ENCODE measurements at regions not wholly inside any gene's neighbourhood (a gene's known extent, or its start where the extent isn't known, plus 50 kb on each side); places are given as distances from the start of the nearest gene placed in this dataset.

GRCh38 chr3:69688400-69688799 is 50.9 kb upstream of the MITF start:
- no peak overlapping the region for H4K8ac ChIP-seq (ENCODE audit: low read length)
- WGBS, result no CpG with 5 or more reads among the region's 1 CpG
- DNase-seq, result no peak

GRCh38 chr3:69687641-69688040 is 51.6 kb upstream of the MITF start:
- no peaks in the 10 kb centered on the region for H3K36me3 ChIP-seq (ENCODE audit: control insufficient read depth in 1 of 2, insufficient read depth in 2 of 2, low read depth in 1 of 2, low read length in 2 of 2)
- H2BK15ac ChIP-seq (ENCODE audit: low read depth, poor library complexity, severe bottlenecking), result no peak overlapping the region
- no peak overlapping the region for H2BK12ac ChIP-seq (ENCODE audit: low read length in 2 of 2)
- WGBS, result 94% methylated on average over 5 of the region's 5 CpGs
- no peak overlapping the region for H2BK5ac ChIP-seq (ENCODE audit: low read depth, low read length, poor library complexity, severe bottlenecking)
- no peak overlapping the region for H3K18ac ChIP-seq (ENCODE audit: low read depth in 1 of 2, low read length in 2 of 2)
- H3K4ac ChIP-seq (ENCODE audit: low read depth in 1 of 2, low read length in 2 of 2), result no peak overlapping the region
- no peak overlapping the region for H4K91ac ChIP-seq (ENCODE audit: low read length)
- no peak overlapping the region for H2BK120ac ChIP-seq (ENCODE audit: low read depth, low read length)
- H4K8ac ChIP-seq (ENCODE audit: low read length), result no peak overlapping the region
- no peaks in the 10 kb centered on the region for H3K9me3 ChIP-seq (ENCODE audit: control insufficient read depth, low read length)
- H3K14ac ChIP-seq (ENCODE audit: low read length in 2 of 2), result peak overlapping the region in 1 of 2 experiments; percentile 53
- no peaks in the 10 kb centered on the region for H3K79me1 ChIP-seq (replicated peaks; ENCODE audit: low read length, poor library complexity, severe bottlenecking)
- peak overlapping the region; percentile 53 for H2AK5ac ChIP-seq (ENCODE audit: low read length, severe bottlenecking)
- H3K4me3 ChIP-seq (ENCODE audit: insufficient read depth in 1 of 2, low read depth in 1 of 2, low read length in 2 of 2), result no peak overlapping the region
- H3K27ac ChIP-seq (ENCODE audit: low read length, poor library complexity, severe bottlenecking), result no peak overlapping the region
- no peak overlapping the region for H3K4me2 ChIP-seq (ENCODE audit: low read length, poor library complexity, severe bottlenecking)
- H3K4me1 ChIP-seq (ENCODE audit: control insufficient read depth, insufficient read depth, low read depth, low read length), result peaks cover 5% of the 10 kb centered on the region
- peak overlapping the region; percentile 78 for H3K9ac ChIP-seq (ENCODE audit: low read length)
- no peak overlapping the region for H3K23ac ChIP-seq (ENCODE audit: low read length in 2 of 2)
- DNase-seq, result no peak
- H3K27me3 ChIP-seq (ENCODE audit: control insufficient read depth in 1 of 2, insufficient read depth in 1 of 2, low read length in 2 of 2), result no peaks in the 10 kb centered on the region
- no peak overlapping the region for H2AFZ ChIP-seq (ENCODE audit: low read depth, low read length)

More at GRCh38 chr3:69688400-69688799, 50.9 kb upstream of the MITF start:
- no peak overlapping the region for H3K4me2 ChIP-seq (ENCODE audit: low read length, poor library complexity, severe bottlenecking)
- H2AK5ac ChIP-seq (ENCODE audit: low read length, severe bottlenecking), result peak overlapping the region; percentile 62
- H3K79me1 ChIP-seq (replicated peaks; ENCODE audit: low read length, poor library complexity, severe bottlenecking), result no peaks in the 10 kb centered on the region
- H2BK120ac ChIP-seq (ENCODE audit: low read depth, low read length), result no peak overlapping the region
- H2BK5ac ChIP-seq (ENCODE audit: low read depth, low read length, poor library complexity, severe bottlenecking), result no peak overlapping the region
- H2BK15ac ChIP-seq (ENCODE audit: low read depth, poor library complexity, severe bottlenecking), result no peak overlapping the region
- no peak overlapping the region for H3K27ac ChIP-seq (ENCODE audit: low read length, poor library complexity, severe bottlenecking)
- H3K36me3 ChIP-seq (ENCODE audit: control insufficient read depth in 1 of 2, insufficient read depth in 2 of 2, low read depth in 1 of 2, low read length in 2 of 2), result no peaks in the 10 kb centered on the region
- H3K14ac ChIP-seq (ENCODE audit: low read length in 2 of 2), result no peak overlapping the region
- H2BK12ac ChIP-seq (ENCODE audit: low read length in 2 of 2), result no peak overlapping the region
- no peaks in the 10 kb centered on the region for H3K27me3 ChIP-seq (ENCODE audit: control insufficient read depth in 1 of 2, insufficient read depth in 1 of 2, low read length in 2 of 2)
- no peaks in the 10 kb centered on the region for H3K9me3 ChIP-seq (ENCODE audit: control insufficient read depth, low read length)
- H2AFZ ChIP-seq (ENCODE audit: low read depth, low read length), result no peak overlapping the region
- no peak overlapping the region for H3K9ac ChIP-seq (ENCODE audit: low read length)
- no peak overlapping the region for H3K23ac ChIP-seq (ENCODE audit: low read length in 2 of 2)
- no peak overlapping the region for H3K18ac ChIP-seq (ENCODE audit: low read depth in 1 of 2, low read length in 2 of 2)
- H3K4ac ChIP-seq (ENCODE audit: low read depth in 1 of 2, low read length in 2 of 2), result no peak overlapping the region
- H4K91ac ChIP-seq (ENCODE audit: low read length), result no peak overlapping the region
- peaks cover 5% of the 10 kb centered on the region for H3K4me1 ChIP-seq (ENCODE audit: control insufficient read depth, insufficient read depth, low read depth, low read length)
- no peak overlapping the region for H3K4me3 ChIP-seq (ENCODE audit: insufficient read depth in 1 of 2, low read depth in 1 of 2, low read length in 2 of 2)

- Histone ChIP-seq H2BK15ac (ENCODE audit: low read depth, poor library complexity, severe bottlenecking) (no peak overlapping the region), H3K4ac (ENCODE audit: low read depth in 1 of 2, low read length in 2 of 2) (no peak overlapping the region)
Measured at GRCh38 chr3:69686056-69686455, 53.2 kb upstream of the MITF start.

GRCh38 chr3:69684309-69684961 is 54.8 kb upstream of the MITF start:
- H3K4me3 ChIP-seq (ENCODE audit: insufficient read depth in 1 of 2, low read depth in 1 of 2, low read length in 2 of 2), result no peak overlapping the region
- H4K91ac ChIP-seq (ENCODE audit: low read length), result no peak overlapping the region
- no peak overlapping the region for H3K4me2 ChIP-seq (ENCODE audit: low read length, poor library complexity, severe bottlenecking)
- 75% methylated on average over 1 of the region's 2 CpGs for WGBS
- H3K23ac ChIP-seq (ENCODE audit: low read length in 2 of 2), result no peak overlapping the region
- H2BK15ac ChIP-seq (ENCODE audit: low read depth, poor library complexity, severe bottlenecking), result no peak overlapping the region
- H3K4me1 ChIP-seq (ENCODE audit: control insufficient read depth, insufficient read depth, low read depth, low read length), result peaks cover 5% of the 10 kb centered on the region
- no peaks in the 10 kb centered on the region for H3K9me3 ChIP-seq (ENCODE audit: control insufficient read depth, low read length)
- H2BK120ac ChIP-seq (ENCODE audit: low read depth, low read length), result no peak overlapping the region
- no peak overlapping the region for H4K8ac ChIP-seq (ENCODE audit: low read length)
- H3K79me1 ChIP-seq (replicated peaks; ENCODE audit: low read length, poor library complexity, severe bottlenecking), result no peaks in the 10 kb centered on the region
- H3K27me3 ChIP-seq (ENCODE audit: control insufficient read depth in 1 of 2, insufficient read depth in 1 of 2, low read length in 2 of 2), result no peaks in the 10 kb centered on the region
- no peak overlapping the region for H2AFZ ChIP-seq (ENCODE audit: low read depth, low read length)
- H3K36me3 ChIP-seq (ENCODE audit: control insufficient read depth in 1 of 2, insufficient read depth in 2 of 2, low read depth in 1 of 2, low read length in 2 of 2), result no peaks in the 10 kb centered on the region
- H3K14ac ChIP-seq (ENCODE audit: low read length in 2 of 2), result no peak overlapping the region
- H3K18ac ChIP-seq (ENCODE audit: low read depth in 1 of 2, low read length in 2 of 2), result no peak overlapping the region
- H2BK5ac ChIP-seq (ENCODE audit: low read depth, low read length, poor library complexity, severe bottlenecking), result no peak overlapping the region
- H2AK5ac ChIP-seq (ENCODE audit: low read length, severe bottlenecking), result no peak overlapping the region
- H3K4ac ChIP-seq (ENCODE audit: low read depth in 1 of 2, low read length in 2 of 2), result no peak overlapping the region
- no peak overlapping the region for H2BK12ac ChIP-seq (ENCODE audit: low read length in 2 of 2)
- H3K9ac ChIP-seq (ENCODE audit: low read length), result no peak overlapping the region
- no peak overlapping the region for H3K27ac ChIP-seq (ENCODE audit: low read length, poor library complexity, severe bottlenecking)
- no peak for DNase-seq

More at GRCh38 chr3:69686056-69686455, 53.2 kb upstream of the MITF start:
- no peak overlapping the region for H2BK12ac ChIP-seq (ENCODE audit: low read length in 2 of 2)
- H3K4me2 ChIP-seq (ENCODE audit: low read length, poor library complexity, severe bottlenecking), result no peak overlapping the region
- no peak overlapping the region for H4K8ac ChIP-seq (ENCODE audit: low read length)
- H2AK5ac ChIP-seq (ENCODE audit: low read length, severe bottlenecking), result peak overlapping the region; percentile 19
- 100% methylated on average over 2 of the region's 3 CpGs for WGBS
- H2BK5ac ChIP-seq (ENCODE audit: low read depth, low read length, poor library complexity, severe bottlenecking), result no peak overlapping the region
- H3K4me1 ChIP-seq (ENCODE audit: control insufficient read depth, insufficient read depth, low read depth, low read length), result peaks cover 5% of the 10 kb centered on the region
- no peak overlapping the region for H4K91ac ChIP-seq (ENCODE audit: low read length)
- no peak overlapping the region for H2BK120ac ChIP-seq (ENCODE audit: low read depth, low read length)
- no peak for DNase-seq
- H3K9me3 ChIP-seq (ENCODE audit: control insufficient read depth, low read length), result no peaks in the 10 kb centered on the region
- no peaks in the 10 kb centered on the region for H3K27me3 ChIP-seq (ENCODE audit: control insufficient read depth in 1 of 2, insufficient read depth in 1 of 2, low read length in 2 of 2)
- H3K14ac ChIP-seq (ENCODE audit: low read length in 2 of 2), result no peak overlapping the region
- no peak overlapping the region for H3K23ac ChIP-seq (ENCODE audit: low read length in 2 of 2)
- no peaks in the 10 kb centered on the region for H3K79me1 ChIP-seq (replicated peaks; ENCODE audit: low read length, poor library complexity, severe bottlenecking)
- no peaks in the 10 kb centered on the region for H3K36me3 ChIP-seq (ENCODE audit: control insufficient read depth in 1 of 2, insufficient read depth in 2 of 2, low read depth in 1 of 2, low read length in 2 of 2)
- no peak overlapping the region for H3K18ac ChIP-seq (ENCODE audit: low read depth in 1 of 2, low read length in 2 of 2)
- H2AFZ ChIP-seq (ENCODE audit: low read depth, low read length), result no peak overlapping the region
- no peak overlapping the region for H3K27ac ChIP-seq (ENCODE audit: low read length, poor library complexity, severe bottlenecking)
- H3K4me3 ChIP-seq (ENCODE audit: insufficient read depth in 1 of 2, low read depth in 1 of 2, low read length in 2 of 2), result no peak overlapping the region
- peak overlapping the region; percentile 78 for H3K9ac ChIP-seq (ENCODE audit: low read length)
